ENCODE measurements at regions not wholly inside any gene's neighbourhood (a gene's known extent, or its start where the extent isn't known, plus 50 kb on each side); places are given as distances from the start of the nearest gene placed in this dataset.
A peak's percentile ranks its signal among the peaks of the same experiment; 100 is the strongest.

DNA sequence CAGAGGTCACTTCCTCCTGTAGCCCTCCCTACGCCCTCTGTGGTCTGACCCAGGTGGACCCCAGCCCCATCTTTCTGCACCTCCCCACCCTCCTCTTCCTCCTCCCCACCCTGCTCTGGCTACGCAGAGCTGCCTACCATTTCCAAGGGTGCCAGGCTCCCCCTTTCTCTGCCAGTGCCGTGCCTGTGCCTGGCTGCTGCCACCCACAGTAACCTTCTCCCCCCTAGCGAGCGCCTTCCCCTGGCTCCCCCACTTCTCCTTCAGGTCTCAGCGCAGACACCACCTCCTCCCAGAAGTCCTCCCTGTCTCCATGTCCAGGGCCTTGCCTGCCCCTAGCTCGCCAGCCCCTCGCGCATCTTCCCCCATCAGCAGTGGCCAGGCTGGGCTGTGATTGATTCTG lies 471.5 kb downstream of the PTPRU start:
- DNase-seq, result no peak

DNA sequence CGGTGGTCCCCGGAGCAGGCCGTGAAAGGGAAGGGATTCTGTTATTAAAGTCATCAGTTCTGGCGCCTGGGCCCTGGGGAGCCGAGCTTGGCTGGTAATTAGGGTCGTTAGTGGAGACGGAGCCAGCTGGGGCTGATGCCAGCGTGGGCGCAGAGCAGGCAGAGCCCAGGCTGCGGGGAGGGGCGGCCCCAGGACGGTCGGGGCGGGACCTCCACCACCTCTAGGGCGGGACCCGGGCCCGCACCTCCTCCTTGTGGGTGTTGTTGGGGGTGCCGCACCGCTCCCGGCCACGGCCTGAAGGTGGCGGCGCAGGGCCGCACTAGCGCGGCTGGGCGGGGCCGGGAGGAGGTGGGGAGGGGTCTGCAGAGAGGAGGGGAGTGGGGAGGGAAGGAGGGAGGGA lies 470.6 kb downstream of the PTPRU start:
- peak; percentile 79 for DNase-seq

DNA sequence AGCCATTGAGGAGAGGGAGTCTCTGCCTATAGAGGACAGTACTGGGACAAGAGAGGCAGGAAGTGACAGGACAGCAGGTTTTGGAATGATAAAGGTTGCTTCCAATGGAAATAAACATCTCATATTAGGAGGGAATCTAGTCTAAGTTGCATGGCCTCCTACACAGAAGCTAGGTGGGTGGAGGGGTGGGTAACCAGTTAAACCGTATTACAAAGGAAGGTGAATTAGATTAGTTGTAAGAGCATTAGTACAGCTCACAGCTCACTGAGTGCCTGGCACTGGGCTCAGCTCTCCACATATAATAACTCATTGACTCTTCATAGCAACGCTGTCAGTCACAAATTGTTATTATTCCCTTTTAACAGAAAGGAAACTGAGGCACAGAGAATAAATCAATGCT lies 468.1 kb downstream of the PTPRU start:
- no peak for DNase-seq

- peak; percentile 39 for DNase-seq
Observed at GRCh38 chr1:29703596-29704370, 467.5 kb downstream of the PTPRU start.

DNA sequence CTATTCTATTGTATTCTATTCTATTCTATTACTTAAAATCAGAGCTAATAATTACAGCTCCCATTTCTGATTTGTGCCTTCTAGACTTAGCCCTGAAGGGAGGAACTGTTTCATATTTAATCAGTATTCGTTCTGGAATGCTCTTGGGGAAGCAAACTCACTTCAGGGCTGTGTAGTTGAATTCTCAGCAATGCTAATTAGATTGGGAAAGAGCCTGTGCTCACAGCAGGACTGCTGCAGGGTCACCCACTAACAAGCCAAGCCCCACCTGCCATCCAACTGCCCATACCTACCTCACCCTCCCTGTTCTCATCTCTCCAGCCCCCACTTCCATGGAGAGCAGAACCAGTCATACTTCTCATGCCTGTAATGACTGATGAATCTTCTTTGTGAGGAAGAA lies 464.2 kb downstream of the PTPRU start:
- no peak for DNase-seq

GRCh38 chr1:29698626-29699025 lies 462.3 kb downstream of the PTPRU start:
- DNase-seq, result no peak

DNA sequence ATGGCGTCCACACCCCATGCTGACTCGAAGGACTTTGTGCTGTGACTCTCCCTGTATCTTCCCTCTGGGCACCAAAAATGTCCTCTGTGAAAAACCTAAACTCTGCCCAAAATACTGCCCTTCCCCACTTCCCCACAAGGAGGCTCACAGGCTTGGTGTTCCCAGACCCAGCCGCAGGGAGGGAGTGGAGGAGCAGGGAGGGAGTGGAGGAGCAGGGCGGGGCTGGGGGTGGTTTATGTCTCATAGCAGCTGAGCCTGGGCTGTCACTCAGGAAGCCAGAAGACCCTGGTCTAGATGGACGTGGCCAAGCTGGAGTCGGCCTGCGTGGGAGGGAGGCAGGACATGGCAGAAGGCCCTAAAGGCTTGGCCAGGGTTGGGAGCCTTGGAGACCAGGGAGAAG lies 461.7 kb downstream of the PTPRU start:
- peak; percentile 8 for DNase-seq

- DNase-seq, result no peak
Observed at GRCh38 chr1:29697391-29697780, 461.1 kb downstream of the PTPRU start.

GRCh38 chr1:29696656-29697390 lies 460.5 kb downstream of the PTPRU start:
- no peak for DNase-seq

GRCh38 chr1:29695803-29696202 lies 459.5 kb downstream of the PTPRU start:
- DNase-seq, result no peak

- no peak for DNase-seq
Observed at GRCh38 chr1:29695036-29695435, 458.7 kb downstream of the PTPRU start.

DNA sequence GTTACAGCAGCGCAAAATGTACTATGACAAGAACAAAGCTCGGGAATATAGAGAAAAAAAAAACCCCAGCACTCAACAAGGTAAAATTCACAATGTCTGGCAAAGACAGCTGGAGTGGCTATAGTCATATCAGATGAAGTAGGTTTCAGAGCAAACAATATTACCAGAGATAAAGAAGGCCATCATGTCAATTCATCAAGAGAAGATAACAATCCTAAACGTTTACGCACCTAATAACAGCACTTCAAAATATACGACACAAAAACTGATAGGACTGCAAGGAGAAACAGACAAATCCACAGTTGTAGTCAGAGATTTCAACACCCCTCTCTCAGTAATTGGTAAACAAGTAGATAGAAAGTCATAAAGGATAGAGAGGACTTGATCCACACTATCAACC lies 455.2 kb downstream of the PTPRU start:
- no peak for DNase-seq

GRCh38 chr1:29690156-29690555 lies 453.8 kb downstream of the PTPRU start:
- no peak for DNase-seq

DNA sequence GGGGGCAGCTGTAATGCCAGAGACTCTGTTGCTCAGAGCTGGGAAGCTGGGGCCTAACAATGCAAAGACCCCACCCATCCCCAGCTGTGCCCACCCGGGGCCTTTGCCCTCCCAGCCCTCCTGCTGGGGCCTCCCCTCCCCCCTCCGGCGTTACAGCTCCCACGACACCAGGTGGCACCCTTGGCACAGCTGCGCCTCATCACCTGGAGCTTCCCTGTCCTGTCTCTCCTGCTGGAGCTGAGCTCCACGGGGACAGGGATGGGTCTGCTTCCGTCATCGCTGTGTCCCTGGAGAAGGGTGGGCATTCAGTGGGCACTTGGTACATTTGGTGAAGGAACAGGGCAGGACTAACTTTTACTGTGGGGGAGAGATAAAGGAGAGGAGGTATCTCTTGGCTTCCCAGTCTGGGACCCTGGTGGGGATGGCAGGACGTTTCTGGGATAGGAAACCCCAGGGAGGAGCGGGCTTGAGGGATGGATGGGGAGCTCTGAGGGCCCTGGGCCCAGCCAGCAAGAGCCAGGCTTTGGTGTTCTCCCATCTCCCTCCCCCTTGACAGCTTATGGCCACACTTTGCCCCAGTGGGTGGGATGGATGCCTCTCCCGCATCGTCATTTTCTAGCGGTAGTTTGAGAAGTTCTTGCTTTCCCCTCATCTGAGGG lies 453.2 kb downstream of the PTPRU start:
- DNase-seq, result peak; percentile 13

GRCh38 chr1:29688471-29689365 lies 452.4 kb downstream of the PTPRU start:
- DNase-seq, result peak; percentile 60

DNA sequence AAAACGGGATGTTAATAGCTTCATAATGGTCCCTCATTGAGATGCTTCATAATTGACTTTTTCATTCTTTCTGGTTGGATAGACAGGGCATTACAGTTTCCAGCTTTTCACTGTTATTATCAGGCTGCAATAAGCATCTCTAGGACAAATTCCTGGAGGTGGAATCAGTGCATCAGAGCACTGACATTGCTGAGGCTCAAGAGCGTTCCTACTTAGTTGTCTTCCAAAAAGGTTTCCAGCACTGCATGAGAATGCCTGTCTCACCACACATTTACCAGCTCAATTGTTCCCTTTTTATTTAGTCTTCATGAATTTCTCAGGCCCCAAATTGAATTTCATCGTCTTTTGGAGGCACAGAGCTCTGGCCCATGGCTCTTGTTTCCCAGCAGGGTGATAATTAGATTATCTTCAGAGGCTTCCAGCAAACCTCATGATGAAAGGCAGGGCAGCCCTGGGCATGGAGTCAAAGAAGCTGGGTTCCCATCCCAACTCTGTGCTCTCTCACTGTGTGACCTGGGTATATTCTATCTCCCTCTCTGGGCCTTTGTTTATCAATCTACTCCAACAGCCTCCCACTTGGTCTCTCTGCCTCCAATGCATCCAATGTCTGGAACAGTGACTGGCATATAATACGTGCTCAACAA lies 451.4 kb downstream of the PTPRU start:
- no peak for DNase-seq

DNA sequence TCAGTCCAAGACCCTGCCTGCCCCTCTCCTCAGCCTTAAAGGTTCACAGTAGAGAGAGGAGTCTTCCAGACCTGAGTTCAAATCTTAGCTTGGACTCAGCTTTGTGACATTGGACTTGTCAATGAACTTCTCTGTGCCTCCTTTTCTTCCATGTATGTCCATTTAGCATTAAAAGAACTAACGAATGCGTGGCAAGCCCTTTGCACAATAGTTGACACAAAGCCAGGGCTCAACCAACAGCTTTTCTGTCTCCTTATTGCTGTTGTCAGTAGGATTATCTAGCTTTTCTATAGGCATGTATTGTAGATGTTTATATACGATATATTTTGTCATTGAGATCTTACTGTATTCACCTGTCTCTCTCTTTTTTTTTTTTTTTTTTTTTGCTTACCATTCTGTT lies 450.8 kb downstream of the PTPRU start:
- no peak for DNase-seq

- DNase-seq, result no peak
Observed at GRCh38 chr1:29686012-29686930, 449.9 kb downstream of the PTPRU start.

DNA sequence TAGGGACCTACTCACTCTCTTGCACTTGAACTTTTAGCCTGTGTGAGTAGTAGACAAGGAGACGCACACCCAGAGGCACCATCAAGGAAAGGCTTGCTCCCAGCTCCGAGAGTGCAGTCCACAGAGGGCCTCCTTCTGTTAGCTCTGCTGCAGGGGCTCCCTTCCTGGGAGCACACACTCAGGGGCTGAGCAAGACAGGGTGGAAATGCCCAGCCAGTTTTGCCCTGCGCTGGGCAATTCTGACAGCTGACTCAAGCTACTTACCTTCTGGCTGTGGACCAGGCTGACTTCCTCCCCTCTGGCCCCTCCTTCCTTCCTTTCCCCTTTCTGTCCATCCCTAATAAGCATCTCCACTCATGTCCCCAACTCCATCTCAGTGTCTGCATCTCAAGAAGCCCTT lies 449.1 kb downstream of the PTPRU start:
- DNase-seq, result no peak

GRCh38 chr1:29684141-29684540 lies 447.8 kb downstream of the PTPRU start:
- no peak for DNase-seq

- no peak for DNase-seq
Observed at GRCh38 chr1:29683472-29683871, 447.1 kb downstream of the PTPRU start.
